BJ (cell line): ENCODE measurements at regions not wholly inside any gene's neighbourhood (a gene's known extent, or its start where the extent isn't known, plus 50 kb on each side); places are given as distances from the start of the nearest gene placed in this dataset.

Experiments used
- CTCF ChIA-PET: fragments of 350-600 bp; formaldehyde crosslinking; extraction: SDS; loops from one replicate; lab custom pipeline; 2021; ENCODE audit warnings: antibody characterized with exemption, inconsistent platforms; lab: Yijun Ruan, JAX
- POLR2A ChIA-PET: fragments of 300-600 bp; sonication (Branson Sonifier 250); formaldehyde crosslinking; extraction: SDS; loops from one replicate; lab custom pipeline; 2021; ENCODE audit warnings: antibody characterized with exemption; lab: Charles Lee
- DNase-seq: peaks from one replicate; pipeline ENCODE4 v3.0.0-alpha.2; 2011; ENCODE audit warnings: low read depth
- H3K27me3 ChIP-seq: 2 replicates; pipeline ENCODE4 v1.6.0; 2011; ENCODE audit warnings: low read length; ENCODE audit not compliant: control insufficient read depth, insufficient read depth
- H3K36me3 ChIP-seq: 2 replicates; pipeline ENCODE4 v1.5.1; 2011; ENCODE audit warnings: low read length; ENCODE audit not compliant: control insufficient read depth, insufficient read depth
- H3K4me3 ChIP-seq: 2 replicates; pipeline ENCODE4 v1.5.1; 2011; ENCODE audit warnings: low read depth, mild to moderate bottlenecking, control low read depth, low read length
- TF ChIP-seq, protein P1 (sequence below): IDR thresholded peaks from 2 replicates; pipeline ENCODE4 v1.5.1; 2011; ENCODE audit warnings: low read depth, mild to moderate bottlenecking, control low read depth, inconsistent platforms, low read length, moderate library complexity; ENCODE audit not compliant: insufficient read depth

DNA sequence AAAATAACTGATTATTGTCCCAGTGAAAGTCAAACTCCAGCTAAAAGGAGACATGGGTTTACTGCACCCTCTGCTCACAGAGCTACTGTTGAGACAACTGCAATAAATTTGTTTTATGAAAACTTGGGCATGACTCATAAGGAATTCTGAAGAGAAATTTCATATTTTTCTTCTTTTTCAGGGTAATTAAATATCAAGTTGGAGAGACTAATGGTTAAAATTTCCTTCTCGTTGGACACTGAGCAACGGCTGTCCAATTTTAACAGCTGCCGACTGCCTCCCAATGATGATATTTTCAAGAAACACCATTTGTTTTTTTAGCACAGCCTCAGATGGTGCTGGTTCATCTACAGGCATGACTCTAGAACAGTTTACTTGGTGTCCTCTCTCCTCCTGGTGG, 259.2 kb upstream of the RGMB start:
- no peak for DNase-seq
- TF ChIP-seq, protein P1, sequence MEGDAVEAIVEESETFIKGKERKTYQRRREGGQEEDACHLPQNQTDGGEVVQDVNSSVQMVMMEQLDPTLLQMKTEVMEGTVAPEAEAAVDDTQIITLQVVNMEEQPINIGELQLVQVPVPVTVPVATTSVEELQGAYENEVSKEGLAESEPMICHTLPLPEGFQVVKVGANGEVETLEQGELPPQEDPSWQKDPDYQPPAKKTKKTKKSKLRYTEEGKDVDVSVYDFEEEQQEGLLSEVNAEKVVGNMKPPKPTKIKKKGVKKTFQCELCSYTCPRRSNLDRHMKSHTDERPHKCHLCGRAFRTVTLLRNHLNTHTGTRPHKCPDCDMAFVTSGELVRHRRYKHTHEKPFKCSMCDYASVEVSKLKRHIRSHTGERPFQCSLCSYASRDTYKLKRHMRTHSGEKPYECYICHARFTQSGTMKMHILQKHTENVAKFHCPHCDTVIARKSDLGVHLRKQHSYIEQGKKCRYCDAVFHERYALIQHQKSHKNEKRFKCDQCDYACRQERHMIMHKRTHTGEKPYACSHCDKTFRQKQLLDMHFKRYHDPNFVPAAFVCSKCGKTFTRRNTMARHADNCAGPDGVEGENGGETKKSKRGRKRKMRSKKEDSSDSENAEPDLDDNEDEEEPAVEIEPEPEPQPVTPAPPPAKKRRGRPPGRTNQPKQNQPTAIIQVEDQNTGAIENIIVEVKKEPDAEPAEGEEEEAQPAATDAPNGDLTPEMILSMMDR = no peak
- POLR2A ChIA-PET = no interaction called here
- CTCF ChIA-PET = interaction anchor here (0.7 kb wide), 1 partner anchor 60 kb away, joined by 3 read pairs; no protein-coding TSS in a partner anchor
- no peaks in the 10 kb centered on the region for H3K27me3 ChIP-seq
- H3K36me3 ChIP-seq = no peaks in the 10 kb centered on the region
- no peak overlapping the region for H3K4me3 ChIP-seq

DNA sequence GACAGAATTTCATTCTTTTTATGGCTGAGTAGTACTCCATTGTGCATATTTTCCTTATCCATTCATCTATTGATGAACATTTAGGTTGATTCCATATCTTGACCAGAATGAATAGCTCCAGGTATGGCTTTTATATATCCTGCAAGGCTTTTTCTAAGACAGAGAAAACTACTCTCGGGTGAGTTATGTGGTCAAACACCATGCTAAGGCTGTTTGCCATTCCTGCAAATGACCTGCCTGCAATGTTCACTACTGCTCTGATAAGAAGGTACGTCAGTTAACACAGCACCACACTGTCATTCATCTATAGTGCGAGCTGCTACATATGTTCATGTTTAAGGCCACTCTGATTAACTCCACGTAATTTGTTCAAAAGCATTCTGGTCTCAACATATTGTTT, 256.8 kb upstream of the RGMB start:
- no peaks in the 10 kb centered on the region for H3K36me3 ChIP-seq
- no peaks in the 10 kb centered on the region for H3K27me3 ChIP-seq
- H3K4me3 ChIP-seq = no peak overlapping the region
- no peak for DNase-seq
- TF ChIP-seq, protein P1 = no peak
- POLR2A ChIA-PET = no interaction called here
- CTCF ChIA-PET = no interaction called here

DNA sequence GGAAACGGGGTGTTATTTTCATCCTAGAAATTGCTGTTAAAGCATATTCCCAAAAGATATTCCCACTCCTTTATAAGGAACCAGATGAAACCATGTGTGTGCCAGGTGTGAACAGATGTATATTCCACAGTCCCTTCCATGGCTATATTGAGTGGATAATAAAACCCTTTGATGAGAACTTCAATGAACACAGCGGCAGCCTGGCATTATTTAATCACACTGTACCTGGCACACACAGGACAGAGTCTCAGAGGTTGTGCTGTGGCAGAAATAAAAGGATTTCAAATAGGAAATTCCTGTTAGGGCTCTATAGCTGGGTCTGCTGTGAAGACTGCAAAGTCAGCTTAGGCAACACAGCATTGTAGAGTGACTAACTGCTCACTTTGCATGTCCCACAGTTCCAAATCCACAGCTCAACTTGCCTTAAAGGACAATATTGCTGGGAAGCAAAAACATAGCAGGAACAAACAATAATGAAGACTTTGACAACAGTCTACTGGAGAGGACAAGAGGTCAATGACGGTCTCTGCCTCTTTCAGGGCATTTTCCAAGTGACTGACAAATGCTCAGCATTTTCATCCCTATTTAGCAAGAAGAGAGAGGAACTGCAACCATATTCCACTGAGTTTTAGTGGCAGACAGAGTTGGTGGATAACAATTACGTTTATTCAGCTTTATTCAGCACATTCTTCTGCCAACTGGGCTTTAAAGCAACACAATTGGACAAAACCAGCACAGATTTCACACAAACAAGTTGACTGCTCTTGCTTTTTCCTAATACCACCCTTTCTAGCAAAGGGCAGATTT, 255.7 kb upstream of the RGMB start:
- no peak overlapping the region for H3K4me3 ChIP-seq
- CTCF ChIA-PET = interaction anchor here (0.6 to 1.2 kb wide), 3 partner anchors 19 to 253 kb away, joined by 3 to 5 read pairs (median 3); no protein-coding TSS in a partner anchor
- DNase-seq = no peak
- TF ChIP-seq, protein P1 = no peak
- POLR2A ChIA-PET = no interaction called here
- no peaks in the 10 kb centered on the region for H3K27me3 ChIP-seq
- H3K36me3 ChIP-seq = no peaks in the 10 kb centered on the region

DNA sequence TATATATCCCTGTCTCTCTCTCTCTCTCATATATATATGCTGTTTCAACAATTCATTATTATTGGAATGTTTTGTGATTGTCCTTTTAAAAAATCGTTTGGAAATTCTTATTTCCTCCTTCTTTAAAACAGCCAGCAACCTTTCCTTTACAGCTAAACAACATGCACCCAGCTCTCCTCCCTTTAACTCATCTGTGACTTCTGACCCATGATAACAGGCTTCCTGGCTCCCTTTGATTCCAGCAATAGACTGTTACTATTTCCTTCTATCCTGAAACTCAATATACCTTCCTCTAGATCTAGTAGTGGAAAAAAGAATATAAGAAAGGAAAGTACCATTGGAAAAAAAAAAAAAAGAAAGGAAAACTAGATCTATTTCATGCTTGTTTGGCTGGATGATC, 254.7 kb upstream of the RGMB start:
- Histone ChIP-seq H3K36me3 (no peaks in the 10 kb centered on the region), H3K27me3 (no peaks in the 10 kb centered on the region), H3K4me3 (no peak overlapping the region)
- TF ChIP-seq, protein P1 = no peak
- DNase-seq = no peak
- ChIA-PET POLR2A (no interaction called here), CTCF (interaction anchor here (1.2 kb wide), 1 partner anchor 250 kb away, joined by 5 read pairs; no protein-coding TSS in a partner anchor)

DNA sequence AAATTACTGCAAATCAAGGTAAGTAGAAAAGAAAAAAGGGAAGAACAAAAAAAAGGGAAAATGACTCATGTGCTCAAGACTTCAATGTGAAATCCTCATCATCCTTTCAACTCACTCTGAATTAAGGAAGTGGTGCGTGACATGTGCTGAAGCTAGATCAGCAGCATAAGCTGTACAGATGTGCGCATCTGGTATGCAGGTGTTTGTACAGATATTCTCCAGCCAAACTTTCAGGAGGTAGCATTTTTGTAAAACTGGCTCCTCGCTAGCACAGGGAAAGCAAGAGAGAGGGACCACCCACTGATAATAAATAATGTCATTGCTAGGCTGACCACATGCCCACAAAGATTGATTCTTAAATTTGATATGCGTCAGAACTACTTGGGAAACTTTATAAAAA, 253.9 kb upstream of the RGMB start:
- DNase-seq = no peak
- Histone ChIP-seq H3K36me3 (no peaks in the 10 kb centered on the region), H3K4me3 (no peak overlapping the region), H3K27me3 (no peaks in the 10 kb centered on the region)
- POLR2A ChIA-PET = no interaction called here
- TF ChIP-seq, protein P1 = no peak
- CTCF ChIA-PET = no interaction called here
